Ureter (tissue), 1 donor: ENCODE measurements at regions not wholly inside any gene's neighbourhood (a gene's known extent, or its start where the extent isn't known, plus 50 kb on each side); places are given as distances from the start of the nearest gene placed in this dataset.

Experiments used
- DNase-seq: peaks from one replicate; pipeline ENCODE4 v3.0.0-alpha.2; 2020; ENCODE audit warnings: low spot score
- donor health status: DM: yes; HTN: yes; CAD: no.

GRCh38 chr13:66071029-66071428, 1159.1 kb downstream of the PCDH9 start:
- DNase-seq: no peak

- no peak for DNase-seq
These were observed 1160.6 kb downstream of the PCDH9 start for GRCh38 chr13:66069570-66069969.

GRCh38 chr13:66068683-66069082, 1161.5 kb downstream of the PCDH9 start:
- no peak for DNase-seq

GRCh38 chr13:66048888-66049287, 1181.2 kb downstream of the PCDH9 start:
- no peak for DNase-seq

GRCh38 chr13:66040506-66040905, 1189.6 kb downstream of the PCDH9 start:
- no peak for DNase-seq

- no peak for DNase-seq
These were observed 1193.0 kb downstream of the PCDH9 start for GRCh38 chr13:66037096-66037495.

GRCh38 chr13:66036636-66037035, 1193.5 kb downstream of the PCDH9 start:
- DNase-seq: no peak

GRCh38 chr13:66036024-66036614, 1194.0 kb downstream of the PCDH9 start:
- no peak for DNase-seq

GRCh38 chr13:66033924-66034323, 1196.2 kb downstream of the PCDH9 start:
- no peak for DNase-seq

- no peak for DNase-seq
These were observed 1208.3 kb downstream of the PCDH9 start for GRCh38 chr13:66021846-66022245.

- DNase-seq: no peak
These were observed 1215.4 kb downstream of the PCDH9 start for GRCh38 chr13:66014771-66015170.

- no peak for DNase-seq
These were observed 1220.9 kb downstream of the PCDH9 start for GRCh38 chr13:66009241-66009640.

- no peak for DNase-seq
These were observed 1226.6 kb downstream of the PCDH9 start for GRCh38 chr13:66003558-66003957.

- no peak for DNase-seq
These were observed 1229.0 kb downstream of the PCDH9 start for GRCh38 chr13:66001140-66001539.

- no peak for DNase-seq
These were observed 1230.7 kb downstream of the PCDH9 start for GRCh38 chr13:65999411-65999810.

- DNase-seq: no peak
These were observed 1239.5 kb downstream of the PCDH9 start for GRCh38 chr13:65990684-65991083.

GRCh38 chr13:65985612-65986011, 1244.5 kb downstream of the PCDH9 start:
- no peak for DNase-seq

- DNase-seq: no peak
These were observed 1252.6 kb downstream of the PCDH9 start for GRCh38 chr13:65977525-65977924.

GRCh38 chr13:65971541-65971940, 1258.6 kb downstream of the PCDH9 start:
- no peak for DNase-seq

- no peak for DNase-seq
These were observed 1263.1 kb downstream of the PCDH9 start for GRCh38 chr13:65966991-65967451.

GRCh38 chr13:65965501-65965900, 1264.6 kb downstream of the PCDH9 start:
- DNase-seq: no peak

- DNase-seq: no peak
These were observed 1265.5 kb downstream of the PCDH9 start for GRCh38 chr13:65964672-65965071.

- DNase-seq: no peak
These were observed 1270.8 kb downstream of the PCDH9 start for GRCh38 chr13:65959305-65959704.

- DNase-seq: no peak
These were observed 1283.7 kb downstream of the PCDH9 start for GRCh38 chr13:65946387-65946786.
